HG02571 (cell line): ENCODE measurements at regions not wholly inside any gene's neighbourhood (a gene's known extent, or its start where the extent isn't known, plus 50 kb on each side); places are given as distances from the start of the nearest gene placed in this dataset.
"Not testable (repeated sequence)": the region's sequence is repeated elsewhere in the genome, so short reads cannot be mapped to it uniquely, and the experiment has no call there.

Source experiments
- ATAC-seq: cut with Tn5 transposase; IDR thresholded peaks from one replicate; pipeline ENCODE4 v1.9.1; 2021; ENCODE audit warnings: mild to moderate bottlenecking, moderate library complexity; ENCODE audit not compliant: unreplicated experiment

DNA sequence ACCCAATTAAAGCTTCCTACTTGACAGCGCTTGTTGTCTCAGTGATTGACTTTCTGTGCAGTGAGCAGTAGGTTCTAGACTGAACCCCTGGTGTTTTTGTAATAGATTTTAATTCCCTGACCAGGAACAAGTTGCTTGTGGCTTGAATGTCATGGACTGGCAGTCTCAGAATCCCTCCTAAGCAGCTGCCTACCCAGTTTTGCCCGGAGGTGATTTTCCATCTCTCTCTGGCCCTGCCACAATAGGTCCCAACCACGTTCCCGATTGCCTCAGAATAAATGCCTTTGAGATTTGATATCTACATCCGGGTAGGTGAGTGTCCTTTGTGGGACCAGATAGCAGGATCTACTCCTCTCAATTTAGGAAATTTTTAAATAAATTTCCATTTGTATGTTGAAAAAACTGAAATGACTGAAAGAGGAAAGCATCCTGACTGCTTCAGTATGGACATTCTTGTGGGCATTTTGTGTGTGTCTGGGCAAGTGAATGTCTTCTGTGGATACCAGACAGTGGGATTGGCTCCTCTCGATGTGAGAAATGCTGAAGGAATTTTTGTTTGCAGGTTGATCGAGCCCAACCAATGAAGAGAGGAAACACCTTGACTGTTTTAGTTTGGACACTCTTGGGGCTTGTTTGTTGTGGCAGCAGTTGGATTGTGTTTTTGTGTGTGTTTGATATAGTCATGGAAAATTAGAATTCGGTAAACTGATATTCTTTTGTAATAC, 1607.4 kb downstream of the C4orf33 start:
- ATAC-seq, result no peak

DNA sequence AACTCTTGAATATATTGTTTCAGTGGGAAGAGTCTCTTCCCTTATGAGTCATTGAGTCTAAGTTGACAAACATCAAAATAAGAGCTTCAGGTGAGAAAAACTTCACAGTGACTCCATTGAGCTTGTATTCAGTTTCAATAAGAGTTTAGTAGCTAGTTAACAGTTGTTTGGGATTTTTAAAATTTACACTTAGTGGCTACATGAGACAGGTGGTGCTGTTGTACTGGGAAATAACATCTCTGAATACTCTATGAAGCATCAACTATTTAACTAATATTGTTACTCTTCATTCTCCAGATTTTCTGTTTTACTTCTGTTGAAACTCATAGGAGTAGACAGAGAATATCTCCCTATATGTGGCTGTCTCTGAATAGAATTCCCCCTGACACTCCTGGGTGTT, 1609.1 kb downstream of the C4orf33 start:
- no peak for ATAC-seq

DNA sequence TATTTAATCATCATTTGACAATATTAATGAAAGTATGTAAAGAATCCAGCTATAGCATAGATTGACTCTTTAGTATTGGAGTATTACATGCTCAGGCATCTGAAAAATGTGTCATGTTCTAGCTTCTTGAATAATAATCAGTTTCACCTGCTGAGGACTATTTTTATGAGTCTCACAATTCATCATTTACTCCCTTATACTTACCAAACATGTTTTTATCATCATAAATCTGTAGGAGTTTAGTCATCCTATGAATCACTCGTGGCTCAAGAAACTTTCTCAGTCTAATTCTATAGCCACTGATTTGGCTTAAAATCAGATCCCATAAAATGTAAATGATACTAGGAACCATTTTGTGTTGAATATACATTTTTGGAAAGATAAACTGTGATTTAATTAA, 1616.1 kb downstream of the C4orf33 start:
- no peak for ATAC-seq

DNA sequence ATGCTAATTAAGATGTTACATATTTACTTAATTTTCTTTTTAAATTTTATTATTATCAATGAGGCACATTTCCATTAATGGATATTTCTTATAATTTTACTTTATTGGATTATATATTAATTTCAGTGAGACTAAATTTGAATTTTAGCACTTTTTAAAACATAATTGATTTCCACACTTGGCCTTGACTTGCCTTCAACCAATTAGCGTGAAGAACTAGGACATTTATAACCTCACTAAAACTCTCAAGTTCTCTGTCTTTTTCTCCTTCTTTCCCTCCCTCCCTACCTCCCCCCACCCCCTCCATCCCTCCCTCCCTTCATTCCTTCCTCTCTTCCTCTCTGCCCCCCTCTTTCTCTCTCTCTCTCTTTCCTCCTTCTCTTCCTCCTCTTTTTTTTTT, 1618.1 kb downstream of the C4orf33 start:
- no peak for ATAC-seq

DNA sequence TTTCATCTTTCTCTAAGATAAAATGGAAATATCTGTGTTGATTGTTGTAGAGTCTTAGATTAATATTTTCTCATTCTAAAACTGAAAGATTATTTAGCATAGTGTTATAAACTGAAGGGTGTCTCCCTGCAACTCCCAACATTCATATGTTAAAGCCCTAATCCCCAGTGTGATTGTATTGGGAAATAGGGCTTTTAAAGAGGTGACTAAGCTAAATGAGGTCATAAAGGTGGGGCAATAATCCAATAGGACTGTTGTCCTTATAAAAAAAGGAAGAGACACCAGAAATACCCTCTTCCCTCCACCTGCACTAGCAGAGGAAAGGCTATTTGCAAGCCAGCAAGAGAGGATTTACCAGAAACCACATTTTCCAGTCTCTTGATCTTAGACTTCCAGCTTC, 1626.4 kb downstream of the C4orf33 start:
- no peak for ATAC-seq

DNA sequence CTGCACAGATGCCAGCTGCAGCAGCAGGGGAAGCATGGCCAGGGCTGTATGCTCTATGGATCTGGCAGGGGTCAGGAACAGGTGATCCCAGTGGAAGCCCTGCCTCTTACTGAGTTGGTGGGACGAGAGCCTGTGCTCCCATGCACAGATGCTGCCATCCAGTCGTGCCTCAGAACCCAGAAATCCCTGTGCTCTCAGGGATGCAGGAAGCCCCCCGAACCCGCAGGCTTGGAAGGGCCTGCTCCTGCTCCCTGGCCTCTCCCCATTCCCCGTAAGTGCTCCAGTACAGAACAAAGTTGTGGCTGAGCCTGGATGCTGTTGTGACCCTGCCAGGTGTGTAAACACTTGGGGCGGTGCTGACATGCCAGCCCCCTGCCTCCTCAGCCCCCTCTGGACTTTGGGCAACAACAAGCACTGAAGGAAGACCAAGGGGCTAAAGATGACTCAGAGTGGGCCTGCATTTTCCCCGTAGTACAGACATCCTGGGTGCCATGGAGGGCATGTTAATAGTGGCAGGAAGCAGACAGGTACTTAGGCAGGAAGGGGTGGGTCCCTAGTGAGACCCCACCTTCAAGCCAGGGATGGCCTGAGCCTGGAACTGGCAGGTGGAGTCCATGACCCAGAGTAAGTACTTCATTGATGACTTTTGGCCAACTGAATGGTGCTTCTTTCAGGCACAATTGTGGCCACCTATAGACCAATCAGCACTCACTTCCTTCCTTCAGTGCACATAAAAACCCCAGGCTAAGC, 1640.7 kb downstream of the C4orf33 start:
- ATAC-seq, result no peak

DNA sequence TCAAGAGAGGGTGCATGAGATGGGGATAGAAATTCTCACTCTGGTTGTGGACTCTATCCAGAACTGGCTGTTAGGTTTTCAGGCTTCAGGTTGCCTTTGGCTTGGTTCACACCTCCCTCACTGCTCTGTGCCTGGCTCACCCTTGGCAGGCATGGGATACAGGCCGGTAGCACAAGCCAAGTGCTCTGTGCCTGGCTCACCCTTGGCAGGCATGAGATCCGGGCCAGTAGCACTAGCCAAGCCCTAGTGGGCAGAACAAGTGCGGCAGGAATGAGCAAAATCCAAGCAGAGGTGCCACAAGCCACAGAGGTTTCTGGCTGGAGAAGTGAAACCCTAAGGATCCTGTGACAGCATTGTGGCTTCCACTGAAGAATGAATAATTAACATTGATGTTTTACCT, 1642.3 kb downstream of the C4orf33 start:
- no peak for ATAC-seq

DNA sequence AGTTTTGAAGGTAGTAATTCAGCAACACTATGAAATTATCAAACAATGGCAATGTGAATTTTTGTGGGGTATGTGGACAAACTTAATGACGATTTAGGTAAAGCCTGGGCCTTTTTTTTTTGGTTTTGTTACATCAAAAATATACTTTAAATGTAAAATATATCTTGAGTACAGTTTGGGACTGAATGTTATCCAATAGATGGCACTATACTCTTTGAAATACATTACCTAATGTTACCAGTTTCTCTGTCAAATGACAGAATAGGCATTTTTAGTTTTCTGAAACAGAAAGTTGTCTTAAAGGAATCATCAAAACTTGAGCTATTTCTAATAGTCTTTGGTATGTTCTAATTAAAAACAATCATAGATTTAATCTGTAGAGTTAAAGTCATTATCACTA, 1651.9 kb downstream of the C4orf33 start:
- ATAC-seq, result no peak

DNA sequence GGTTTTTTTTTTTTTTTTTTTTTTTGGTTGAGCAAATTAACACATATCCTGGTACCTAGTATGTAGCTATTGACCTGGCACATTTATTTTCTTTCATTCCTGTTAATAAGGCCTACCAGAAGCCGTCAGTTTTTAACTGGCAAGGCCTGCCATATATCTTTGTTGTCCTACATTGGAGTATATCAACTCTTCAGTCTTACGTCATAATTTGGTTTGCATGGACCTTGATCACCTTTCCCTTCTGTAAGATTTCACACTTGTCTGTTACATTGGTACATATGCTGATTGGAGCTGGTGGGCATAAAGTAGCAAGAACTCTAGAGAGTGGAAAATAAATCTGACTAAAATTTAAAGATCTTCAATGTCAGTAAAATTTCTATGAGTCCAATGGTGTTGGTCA, 1658.0 kb downstream of the C4orf33 start:
- no peak for ATAC-seq

DNA sequence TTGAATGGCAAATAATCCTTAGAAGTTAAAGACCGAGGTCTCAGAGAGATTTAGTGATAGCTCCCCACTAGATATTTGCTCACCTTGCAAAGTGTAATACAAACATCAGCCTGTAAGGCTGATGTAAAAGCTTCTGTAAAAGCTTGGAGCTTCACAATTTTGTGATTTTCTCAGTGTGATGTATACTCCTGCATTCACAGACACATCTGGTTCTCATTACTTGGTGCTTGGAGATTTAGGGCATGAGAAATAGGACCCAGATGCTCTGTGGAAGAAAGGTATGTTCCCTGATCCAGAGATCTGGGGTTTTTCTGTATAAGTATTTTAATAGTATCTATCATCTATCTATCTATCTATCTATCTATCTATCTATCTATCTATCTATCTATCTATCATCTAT, 1664.3 kb downstream of the C4orf33 start:
- ATAC-seq, result no peak

DNA sequence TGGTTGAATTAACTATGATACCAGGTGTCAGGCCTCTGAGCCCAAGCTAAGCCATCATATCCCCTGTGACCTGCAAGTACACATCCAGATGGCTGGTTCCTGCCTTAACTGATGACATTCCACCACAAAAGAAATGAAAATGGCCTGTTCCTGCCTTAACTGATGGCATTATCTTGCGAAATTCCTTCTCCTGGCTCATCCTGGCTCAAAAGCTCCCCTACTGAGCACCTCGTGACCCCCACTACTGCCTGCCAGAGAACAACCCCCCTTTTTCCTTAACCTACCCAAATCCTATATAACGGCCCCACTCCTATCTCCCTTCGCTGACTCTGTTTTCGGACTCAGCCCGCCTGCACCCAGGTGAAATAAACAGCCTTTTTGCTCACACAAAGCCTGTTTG, 1671.4 kb downstream of the C4orf33 start:
- not testable (repeated sequence) for ATAC-seq

DNA sequence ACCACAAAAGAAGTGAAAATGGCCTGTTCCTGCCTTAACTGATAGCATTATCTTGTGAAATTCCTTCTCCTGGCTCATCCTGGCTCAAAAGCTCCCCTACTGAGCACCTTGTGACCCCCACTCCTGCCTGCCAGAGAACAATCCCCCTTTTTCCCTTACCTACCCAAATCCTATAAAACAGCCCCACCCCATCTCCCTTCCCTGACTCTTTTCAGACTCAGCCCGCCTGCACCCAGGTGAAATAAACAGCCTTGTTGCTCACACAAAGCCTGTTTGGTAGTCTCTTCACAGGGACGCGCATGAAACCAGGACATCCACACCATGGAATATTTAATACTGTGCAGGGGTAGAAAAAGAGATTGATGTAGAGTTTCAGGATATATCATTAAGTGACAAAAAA, 1677.0 kb downstream of the C4orf33 start:
- ATAC-seq, result not testable (repeated sequence)

DNA sequence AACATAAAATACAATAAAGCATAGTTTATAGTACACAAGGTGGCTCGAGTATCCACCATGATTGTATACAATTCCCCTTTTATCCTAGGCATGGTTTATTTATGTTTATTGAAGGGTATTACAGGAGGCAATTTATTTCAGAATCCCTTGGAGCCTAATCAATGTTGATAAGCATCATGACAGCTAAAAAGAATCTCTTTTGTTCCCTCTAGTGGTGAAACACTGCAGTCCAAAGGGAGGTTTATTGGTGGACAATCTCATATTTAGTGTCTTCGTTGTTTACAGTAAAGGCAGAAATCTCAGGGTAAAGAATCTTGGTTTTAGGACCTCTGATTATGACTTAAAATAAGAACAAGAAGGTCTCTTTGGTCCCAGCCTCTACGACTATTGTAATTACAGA, 1712.5 kb downstream of the C4orf33 start:
- no peak for ATAC-seq

DNA sequence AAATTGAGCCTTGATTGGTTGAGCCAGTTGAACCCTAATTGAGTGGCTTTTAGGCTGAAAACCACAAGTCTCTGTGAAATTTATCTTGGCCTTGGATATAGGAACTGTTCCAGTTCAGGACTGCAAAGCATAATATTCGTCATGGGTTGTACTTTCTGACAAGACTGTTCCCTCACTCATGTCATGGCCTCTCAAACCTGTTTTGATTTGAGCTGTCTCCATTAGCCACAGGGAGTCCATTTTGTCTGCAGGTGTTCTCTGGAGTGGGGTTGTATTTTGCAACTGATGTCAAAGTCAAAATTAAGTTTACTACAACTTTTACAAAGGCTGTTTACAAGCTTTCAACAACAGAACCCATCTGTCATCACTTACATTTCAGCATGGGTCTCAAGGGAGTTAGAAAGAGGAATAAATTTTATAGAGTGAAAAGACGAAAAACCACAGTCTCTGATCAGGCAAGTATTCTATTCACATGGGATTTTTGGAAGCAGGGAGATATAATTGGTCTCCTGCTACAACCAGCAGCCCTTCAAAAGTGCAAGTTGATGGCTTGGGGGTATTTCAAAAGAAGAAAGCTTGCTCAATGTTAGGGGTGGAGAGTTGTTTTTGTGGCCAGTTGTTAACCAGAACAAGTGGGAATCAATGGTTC, 1716.3 kb downstream of the C4orf33 start:
- ATAC-seq, result no peak

DNA sequence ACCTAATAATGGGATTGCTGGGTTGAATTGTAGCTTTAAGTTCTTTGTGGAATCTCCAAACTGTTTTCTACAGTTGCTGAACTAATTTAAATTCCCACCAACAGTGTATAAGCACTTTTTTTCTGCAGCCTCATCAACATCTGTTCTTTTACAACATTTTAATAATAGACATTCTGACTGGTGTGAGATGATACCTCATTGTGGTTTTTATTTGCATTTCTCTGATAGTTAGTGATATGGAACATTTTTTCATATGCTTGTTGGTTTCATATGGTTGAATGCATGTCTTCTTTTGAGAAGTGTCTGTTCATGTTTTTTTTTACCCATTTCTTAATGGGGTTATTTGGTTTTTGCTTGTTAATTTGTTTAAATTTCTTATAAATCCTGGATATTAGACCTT, 1718.9 kb downstream of the C4orf33 start:
- ATAC-seq, result no peak

DNA sequence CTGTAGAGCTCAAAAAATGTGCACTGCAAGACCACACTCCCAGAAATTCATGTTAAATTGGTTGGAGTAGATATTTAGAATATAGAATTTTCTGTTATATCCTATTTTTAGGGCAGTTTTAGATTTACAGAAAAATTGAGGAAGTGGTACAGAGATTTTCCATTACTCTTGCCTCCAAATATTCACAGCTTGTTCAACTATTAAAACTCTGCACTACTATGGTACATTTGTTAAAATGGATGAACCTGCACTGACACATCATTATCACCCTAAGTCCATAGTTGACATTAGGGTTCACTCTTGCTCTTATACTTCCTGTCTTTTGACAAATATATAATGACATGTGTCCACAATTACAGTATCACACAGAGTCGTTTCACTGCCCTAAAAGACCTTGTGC, 1724.5 kb downstream of the C4orf33 start:
- no peak for ATAC-seq

DNA sequence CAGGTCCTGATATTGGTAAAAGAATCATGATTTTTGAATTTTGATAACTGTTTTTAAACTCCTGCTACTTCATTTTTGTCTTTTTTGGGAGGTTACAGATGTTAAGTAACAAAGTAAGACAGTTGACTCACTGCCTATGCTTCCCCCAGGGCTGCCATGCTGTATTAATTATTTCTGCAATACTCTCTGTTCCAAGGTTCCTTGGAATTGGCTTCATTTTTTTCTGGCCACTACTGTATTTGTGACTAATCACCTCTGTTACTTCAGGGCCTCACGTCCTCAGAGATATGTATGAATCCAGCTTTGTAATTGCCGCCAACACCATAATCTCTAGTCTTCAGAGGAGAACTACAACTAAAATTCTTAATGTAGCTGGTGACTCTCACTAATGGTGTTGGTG, 1729.3 kb downstream of the C4orf33 start:
- ATAC-seq, result no peak

DNA sequence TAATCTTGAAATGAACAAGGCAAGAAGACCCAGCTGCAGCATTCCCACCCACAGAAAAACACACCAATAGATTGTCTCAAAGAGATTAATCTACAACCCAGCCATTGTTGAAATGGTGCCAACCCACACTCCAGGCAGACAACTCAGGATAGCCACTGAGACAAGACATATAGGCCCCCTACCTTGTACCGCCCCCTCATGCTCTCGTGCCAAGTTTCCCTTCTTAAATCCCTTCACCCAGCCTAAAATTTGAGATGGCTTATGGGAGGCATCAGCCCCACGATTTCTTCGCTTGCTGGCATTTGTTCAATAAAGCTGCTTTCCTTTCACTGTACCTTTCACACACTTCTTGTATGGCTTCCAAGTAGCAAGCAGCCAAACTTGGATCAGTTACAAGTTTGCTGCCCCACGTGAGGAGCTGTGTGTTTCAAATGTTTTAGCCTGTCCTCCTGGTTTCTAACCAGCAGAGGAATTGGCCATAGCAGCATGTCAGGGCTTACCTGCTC, 1754.1 kb downstream of the C4orf33 start:
- ATAC-seq, result no peak

DNA sequence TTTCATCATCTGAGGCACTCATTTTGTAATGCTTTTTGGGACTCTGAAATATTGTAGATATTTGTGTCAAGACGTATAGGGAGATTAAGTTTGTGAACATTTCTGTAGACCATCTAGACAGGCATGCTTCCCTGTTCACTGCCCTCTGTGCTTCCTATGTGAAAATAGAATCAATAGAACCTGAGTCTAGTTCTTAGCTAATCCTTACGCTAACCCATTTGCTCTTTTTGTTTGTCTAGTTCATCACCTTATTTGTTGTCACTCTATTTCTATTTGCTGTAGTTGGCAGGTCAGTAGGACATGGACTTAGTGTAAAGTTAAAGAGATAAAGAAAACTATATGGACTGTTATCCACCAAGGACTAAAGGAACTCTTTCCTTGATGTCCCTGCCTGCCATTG, 1755.2 kb downstream of the C4orf33 start:
- no peak for ATAC-seq

DNA sequence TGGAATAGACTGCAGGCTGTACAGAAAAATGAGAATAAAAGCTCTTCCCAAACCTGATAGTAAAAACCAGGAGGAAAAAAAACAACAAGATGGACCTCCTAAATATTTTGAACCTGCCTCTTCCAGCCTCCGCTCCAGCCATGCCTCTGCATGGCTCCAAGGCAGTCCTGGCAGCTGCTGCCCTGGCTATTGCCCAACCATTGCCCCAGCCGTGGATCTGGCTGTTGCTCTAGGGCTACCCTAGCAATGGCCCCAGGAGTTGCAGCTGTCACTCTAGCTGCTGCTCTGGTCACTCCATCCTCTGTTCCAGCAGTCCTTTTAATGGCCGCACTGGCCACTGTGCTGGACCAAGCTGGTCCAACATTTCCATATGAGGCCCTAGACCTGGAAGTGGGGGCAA, 1756.0 kb downstream of the C4orf33 start:
- no peak for ATAC-seq

DNA sequence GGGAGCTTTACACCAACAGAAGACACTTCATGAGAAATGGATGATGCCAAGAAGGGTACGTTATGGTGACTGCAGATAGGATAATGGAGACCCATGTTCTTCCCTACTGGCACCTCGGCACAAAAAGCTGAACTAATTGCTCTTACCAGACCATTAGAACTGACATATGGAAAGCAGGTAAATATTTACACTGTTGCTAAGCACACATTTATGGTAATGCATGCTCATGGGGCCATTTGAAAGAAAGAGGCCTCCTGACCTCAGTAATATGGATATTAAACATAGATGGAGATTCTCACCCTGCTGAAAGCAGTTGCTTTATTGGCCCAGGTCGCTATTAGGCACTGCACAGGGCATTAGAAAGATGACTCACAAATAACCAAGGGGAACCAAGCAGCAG, 1759.6 kb downstream of the C4orf33 start:
- no peak for ATAC-seq

DNA sequence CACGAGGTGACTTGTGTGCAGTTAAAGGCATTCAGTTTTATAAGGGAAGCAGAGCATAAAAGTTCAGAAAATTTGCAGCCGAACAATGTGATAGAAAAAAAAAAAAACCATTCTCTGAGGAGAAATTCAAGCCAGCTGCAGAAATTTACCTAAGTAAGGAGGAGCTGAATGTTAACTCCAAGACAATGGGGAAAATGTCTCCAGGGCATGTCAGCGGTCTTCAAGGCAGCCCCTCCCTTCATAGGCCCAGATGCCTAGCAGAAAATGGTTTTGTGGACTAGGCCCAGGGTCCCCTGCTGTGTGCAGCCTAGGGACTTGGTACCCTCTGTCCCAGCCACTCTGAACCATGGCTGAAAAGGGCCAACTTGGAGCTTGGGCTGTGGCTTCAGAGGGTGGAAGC, 1764.0 kb downstream of the C4orf33 start:
- ATAC-seq, result no peak
